Dermis microvascular lymphatic vessel endothelial cell (primary cell): ENCODE measurements at regions not wholly inside any gene's neighbourhood (a gene's known extent, or its start where the extent isn't known, plus 50 kb on each side); places are given as distances from the start of the nearest gene placed in this dataset.
"Not testable (repeated sequence)": the region's sequence is repeated elsewhere in the genome, so short reads cannot be mapped to it uniquely, and the experiment has no call there.

Source experiments
- DNase-seq, 2 donors: peaks; one replicate each; pipeline versions ENCODE4 v3.0.0 to v3.0.0-alpha.2; 2010; ENCODE audit warnings: low read depth in 2 of 2

GRCh38 chr12:47373554-47374150 lies 293.9 kb upstream of the AMIGO2 start:
- peak in 1 of 2 donors; percentile 37 for DNase-seq

GRCh38 chr12:47370421-47370820 lies 290.7 kb upstream of the AMIGO2 start:
- DNase-seq, result no peak

GRCh38 chr12:47369085-47369484 lies 289.3 kb upstream of the AMIGO2 start:
- no peak for DNase-seq

- DNase-seq, result no peak
Measured at GRCh38 chr12:47367912-47368537, 288.3 kb upstream of the AMIGO2 start.

GRCh38 chr12:47366579-47366978 lies 286.8 kb upstream of the AMIGO2 start:
- DNase-seq, result no peak

GRCh38 chr12:47366157-47366556 lies 286.4 kb upstream of the AMIGO2 start:
- DNase-seq, result no peak

GRCh38 chr12:47365443-47366076 lies 285.8 kb upstream of the AMIGO2 start:
- DNase-seq, result not testable (repeated sequence)

- DNase-seq, result no peak
Measured at GRCh38 chr12:47364261-47364660, 284.5 kb upstream of the AMIGO2 start.

- DNase-seq, result peak in 1 of 2 donors; percentile 8
Measured at GRCh38 chr12:47362126-47362705, 282.5 kb upstream of the AMIGO2 start.

GRCh38 chr12:47361389-47362021 lies 281.7 kb upstream of the AMIGO2 start:
- DNase-seq, result peak in 1 of 2 donors; percentile 5

- peak in 1 of 2 donors; percentile 71 for DNase-seq
Measured at GRCh38 chr12:47360771-47361388, 281.1 kb upstream of the AMIGO2 start.

GRCh38 chr12:47360093-47360480 lies 280.3 kb upstream of the AMIGO2 start:
- no peak for DNase-seq

GRCh38 chr12:47359310-47360092 lies 279.7 kb upstream of the AMIGO2 start:
- DNase-seq, result no peak

GRCh38 chr12:47357006-47357405 lies 277.2 kb upstream of the AMIGO2 start:
- DNase-seq, result not testable (repeated sequence)

GRCh38 chr12:47356129-47356700 lies 276.5 kb upstream of the AMIGO2 start:
- DNase-seq, result no peak

GRCh38 chr12:47353508-47353907 lies 273.7 kb upstream of the AMIGO2 start:
- no peak for DNase-seq

GRCh38 chr12:47352067-47352466 lies 272.3 kb upstream of the AMIGO2 start:
- no peak for DNase-seq

- DNase-seq, result no peak
Measured at GRCh38 chr12:47351526-47351925, 271.8 kb upstream of the AMIGO2 start.

GRCh38 chr12:47350062-47350408 lies 270.3 kb upstream of the AMIGO2 start:
- peak in 1 of 2 donors; percentile 17 for DNase-seq
